Sigmoid colon (tissue), 4 donors: ENCODE measurements at regions not wholly inside any gene's neighbourhood (a gene's known extent, or its start where the extent isn't known, plus 50 kb on each side); places are given as distances from the start of the nearest gene placed in this dataset.

ENCODE experiments used
- CTCF ChIP-seq, 4 experiments: fragments of 450-650 bp in 3 of 4; fragments of 200-600 bp in 1 of 4; IDR thresholded peaks; one replicate each; pipeline ENCODE4 v1.5.1; 2016 to 2019; ENCODE audit warnings: antibody characterized with exemption in 4 of 4, mild to moderate bottlenecking in 3 of 4, moderate library complexity in 2 of 4
- EP300 ChIP-seq, 4 donors: sonication (generic); formaldehyde crosslinking; IDR thresholded peaks; one replicate each; pipeline ENCODE4 v1.6.1; 2017; ENCODE audit warnings: antibody characterized with exemption in 4 of 4
- POLR2A ChIP-seq, 2 donors: fragments of 450-650 bp; IDR thresholded peaks; one replicate each; pipeline ENCODE4 v1.6.1; 2016; ENCODE audit warnings: antibody characterized with exemption in 2 of 2, mild to moderate bottlenecking in 2 of 2, moderate library complexity in 2 of 2
- POLR2AphosphoS5 ChIP-seq, 4 donors: sonication (generic); formaldehyde crosslinking; IDR thresholded peaks; one replicate each; pipeline ENCODE4 v1.6.1; 2017; ENCODE audit warnings: antibody characterized with exemption in 4 of 4

- TF ChIP-seq POLR2A (IDR thresholded peaks at IDR 0.05), result no peak
- no peak for TF ChIP-seq POLR2AphosphoS5 (IDR thresholded peaks at IDR 0.05)
- no peak for TF ChIP-seq CTCF (IDR thresholded peaks at IDR 0.05)
- TF ChIP-seq EP300 (IDR thresholded peaks at IDR 0.05), result no peak
Observed at GRCh38 chr15:31591908-31592307, 265.3 kb downstream of the KLF13 start.
